HEK293 (cell line): ENCODE measurements at regions not wholly inside any gene's neighbourhood (a gene's known extent, or its start where the extent isn't known, plus 50 kb on each side); places are given as distances from the start of the nearest gene placed in this dataset.

Experiments used
- CTCF ChIA-PET: fragments of 350-600 bp; formaldehyde crosslinking; extraction: SDS; loops from one replicate; lab custom pipeline; 2021; ENCODE audit warnings: antibody characterized with exemption; lab: Yijun Ruan, JAX
- POLR2A ChIA-PET: fragments of 300-600 bp; formaldehyde crosslinking; extraction: SDS; loops from one replicate; lab custom pipeline; 2020; ENCODE audit warnings: antibody characterized with exemption, inconsistent platforms; lab: Yijun Ruan, JAX
- H3K27ac ChIP-seq: fragments of 200-500 bp; sonication (Bioruptor generic); 2 replicates; pipeline ENCODE4 v1.5.1; 2014; ENCODE audit warnings: low read depth, low read length, control low read depth, inconsistent platforms; ENCODE audit errors: extremely low read depth
- H3K36me3 ChIP-seq, 2 experiments: fragments of 200-500 bp in 1 of 2; sonication (Bioruptor generic) in 1 of 2; 1 replicate in 1 of 2; 2 replicates in 1 of 2; pipeline ENCODE4 v1.5.1; 2014 to 2017; ENCODE audit warnings: inconsistent platforms in 2 of 2, low read length in 2 of 2; ENCODE audit not compliant: control insufficient read depth in 2 of 2, insufficient read depth in 1 of 2
- H3K4me1 ChIP-seq: fragments of 200-500 bp; sonication (Bioruptor generic); 2 replicates; pipeline ENCODE4 v1.5.1; 2014; ENCODE audit warnings: mild to moderate bottlenecking, low read length, inconsistent platforms; ENCODE audit not compliant: control insufficient read depth, insufficient read depth
- H3K4me3 ChIP-seq: 2 replicates; pipeline ENCODE4 v1.5.1; 2011; ENCODE audit warnings: low read depth, mild to moderate bottlenecking, control low read depth, low read length, moderate library complexity
- H3K9me3 ChIP-seq: fragments of 200-500 bp; sonication (Bioruptor generic); 2 replicates; pipeline ENCODE4 v1.5.1; 2014; ENCODE audit warnings: low read depth, low read length, inconsistent platforms; ENCODE audit not compliant: control insufficient read depth, insufficient read depth
- KLF7 ChIP-seq: fragments of 450-650 bp; formaldehyde crosslinking; IDR thresholded peaks from 2 replicates; pipeline ENCODE4 v1.5.1; 2016; ENCODE audit warnings: missing biosample characterization, missing genetic modification characterization, borderline replicate concordance
- KLF9 ChIP-seq: fragments of 450-650 bp; formaldehyde crosslinking; IDR thresholded peaks from 2 replicates; pipeline ENCODE4 v1.5.1; 2016; ENCODE audit warnings: missing biosample characterization, missing genetic modification characterization, low read depth
- OSR2 ChIP-seq: fragments of 450-650 bp; formaldehyde crosslinking; IDR thresholded peaks from 2 replicates; pipeline ENCODE4 v1.5.1; 2016; ENCODE audit warnings: missing biosample characterization, missing genetic modification characterization
- REPIN1 ChIP-seq: fragments of 450-650 bp; formaldehyde crosslinking; IDR thresholded peaks from 2 replicates; pipeline ENCODE4 v1.5.1; 2017; ENCODE audit warnings: missing biosample characterization, missing genetic modification characterization, low read depth
- SCRT1 ChIP-seq: fragments of 450-650 bp; formaldehyde crosslinking; IDR thresholded peaks from 2 replicates; pipeline ENCODE4 v1.5.1; 2016; ENCODE audit warnings: missing biosample characterization, missing genetic modification characterization, borderline replicate concordance
- TRIM28 ChIP-seq: IDR thresholded peaks from 2 replicates; pipeline ENCODE4 v1.6.1; 2011; ENCODE audit warnings: low read length, control low read depth, borderline replicate concordance
- ZBTB8A ChIP-seq: fragments of 450-650 bp; formaldehyde crosslinking; IDR thresholded peaks from 2 replicates; pipeline ENCODE4 v1.5.1; 2016; ENCODE audit warnings: missing biosample characterization, missing genetic modification characterization
- ZFP69B ChIP-seq: fragments of 450-650 bp; formaldehyde crosslinking; IDR thresholded peaks from 2 replicates; pipeline ENCODE4 v1.5.1; 2016; ENCODE audit warnings: missing biosample characterization, missing genetic modification characterization
- ZNF140 ChIP-seq: fragments of 450-650 bp; formaldehyde crosslinking; IDR thresholded peaks from 2 replicates; pipeline ENCODE4 v1.5.1; 2016; ENCODE audit warnings: missing biosample characterization, missing genetic modification characterization
- ZNF146 ChIP-seq: fragments of 450-650 bp; formaldehyde crosslinking; IDR thresholded peaks from 2 replicates; pipeline ENCODE4 v1.5.1; 2016; ENCODE audit warnings: missing biosample characterization, missing genetic modification characterization
- ZNF184 ChIP-seq: fragments of 450-650 bp; IDR thresholded peaks from 2 replicates; pipeline ENCODE4 v1.5.1; 2018; ENCODE audit warnings: missing biosample characterization, mild to moderate bottlenecking, missing genetic modification characterization
- ZNF202 ChIP-seq: fragments of 450-650 bp; formaldehyde crosslinking; IDR thresholded peaks from 2 replicates; pipeline ENCODE4 v1.5.1; 2016; ENCODE audit warnings: missing biosample characterization, missing genetic modification characterization, borderline replicate concordance
- ZNF324 ChIP-seq: fragments of 450-650 bp; formaldehyde crosslinking; IDR thresholded peaks from 2 replicates; pipeline ENCODE4 v1.5.1; 2016; ENCODE audit warnings: missing biosample characterization, missing genetic modification characterization
- ZNF341 ChIP-seq: fragments of 450-650 bp; formaldehyde crosslinking; IDR thresholded peaks from 2 replicates; pipeline ENCODE4; 2016; ENCODE audit warnings: low read depth, missing biosample characterization, missing genetic modification characterization
- ZNF433 ChIP-seq: fragments of 450-650 bp; formaldehyde crosslinking; IDR thresholded peaks from 2 replicates; pipeline ENCODE4 v1.5.1; 2016; ENCODE audit warnings: missing biosample characterization, missing genetic modification characterization, low read depth
- ZNF473 ChIP-seq: fragments of 450-650 bp; formaldehyde crosslinking; IDR thresholded peaks from 2 replicates; pipeline ENCODE4 v1.5.1; 2017; ENCODE audit warnings: missing biosample characterization, missing genetic modification characterization
- ZNF544 ChIP-seq: fragments of 450-650 bp; formaldehyde crosslinking; IDR thresholded peaks from 2 replicates; pipeline ENCODE4 v1.5.0; 2017; ENCODE audit warnings: missing biosample characterization, missing genetic modification characterization
- ZNF548 ChIP-seq: fragments of 450-650 bp; formaldehyde crosslinking; IDR thresholded peaks from 2 replicates; pipeline ENCODE4 v1.5.1; 2016; ENCODE audit warnings: missing biosample characterization, missing genetic modification characterization
- ZNF560 ChIP-seq: fragments of 450-650 bp; formaldehyde crosslinking; IDR thresholded peaks from 2 replicates; pipeline ENCODE4 v1.5.1; 2017; ENCODE audit warnings: missing biosample characterization, missing genetic modification characterization, borderline replicate concordance
- ZNF610 ChIP-seq: fragments of 450-650 bp; formaldehyde crosslinking; IDR thresholded peaks from 2 replicates; pipeline ENCODE4 v1.5.1; 2016; ENCODE audit warnings: missing biosample characterization, missing genetic modification characterization, borderline replicate concordance
- ZNF776 ChIP-seq: fragments of 450-650 bp; formaldehyde crosslinking; IDR thresholded peaks from 2 replicates; pipeline ENCODE4 v1.5.0; 2017; ENCODE audit warnings: missing biosample characterization, missing genetic modification characterization, borderline replicate concordance
- ZNF785 ChIP-seq: fragments of 450-650 bp; formaldehyde crosslinking; IDR thresholded peaks from 2 replicates; pipeline ENCODE4 v1.5.1; 2016; ENCODE audit warnings: missing biosample characterization, missing genetic modification characterization
- TF ChIP-seq, protein P1 (sequence below): fragments of 450-650 bp; formaldehyde crosslinking; IDR thresholded peaks from 2 replicates; pipeline ENCODE4 v1.5.1; 2016; ENCODE audit warnings: missing biosample characterization, missing genetic modification characterization
- TF ChIP-seq, protein P2 (sequence below): fragments of 450-650 bp; formaldehyde crosslinking; IDR thresholded peaks from 2 replicates; pipeline ENCODE4 v1.5.1; 2016; ENCODE audit warnings: missing biosample characterization, missing genetic modification characterization
- TF ChIP-seq, protein P3 (sequence below): fragments of 450-650 bp; formaldehyde crosslinking; IDR thresholded peaks from 2 replicates; pipeline ENCODE4 v1.5.1; 2016; ENCODE audit warnings: missing biosample characterization, missing genetic modification characterization

DNA sequence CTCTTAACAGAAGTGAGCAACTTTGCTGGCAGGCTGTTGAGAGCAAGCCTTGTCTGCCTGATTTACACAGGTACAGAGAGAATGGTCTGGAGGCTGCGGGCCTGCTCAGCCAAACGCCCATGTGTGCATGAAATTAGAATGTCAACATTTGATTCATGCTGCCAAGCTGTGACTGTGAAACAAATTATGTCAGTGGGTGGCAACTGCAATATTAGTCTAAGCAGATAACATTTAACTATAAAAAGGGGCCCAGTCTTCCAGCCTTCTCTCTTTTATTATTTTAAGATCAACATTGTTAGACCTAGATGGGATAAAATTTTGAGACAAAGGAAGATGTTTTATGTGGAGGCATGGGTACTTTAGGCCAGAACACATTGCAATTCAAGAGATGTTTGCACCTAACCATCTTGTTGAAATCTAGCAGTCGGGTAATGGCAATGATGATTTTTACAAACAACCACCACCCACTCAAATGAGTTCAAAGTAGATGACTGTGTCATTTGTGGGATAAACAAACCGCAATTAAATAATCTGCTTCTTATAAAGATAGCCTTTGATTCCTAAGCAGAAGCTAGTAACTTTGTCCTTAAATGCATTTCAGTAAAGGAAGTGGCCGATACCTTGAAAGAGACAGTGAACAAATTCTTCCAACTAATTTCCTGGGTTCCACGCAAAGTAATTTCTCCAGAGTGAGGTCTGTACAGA is 70.2 kb downstream of the FOXB1 start (continued):
- TF ChIP-seq ZFP69B (tag by site-specific recombination) = no peak
- TF ChIP-seq, protein P1, sequence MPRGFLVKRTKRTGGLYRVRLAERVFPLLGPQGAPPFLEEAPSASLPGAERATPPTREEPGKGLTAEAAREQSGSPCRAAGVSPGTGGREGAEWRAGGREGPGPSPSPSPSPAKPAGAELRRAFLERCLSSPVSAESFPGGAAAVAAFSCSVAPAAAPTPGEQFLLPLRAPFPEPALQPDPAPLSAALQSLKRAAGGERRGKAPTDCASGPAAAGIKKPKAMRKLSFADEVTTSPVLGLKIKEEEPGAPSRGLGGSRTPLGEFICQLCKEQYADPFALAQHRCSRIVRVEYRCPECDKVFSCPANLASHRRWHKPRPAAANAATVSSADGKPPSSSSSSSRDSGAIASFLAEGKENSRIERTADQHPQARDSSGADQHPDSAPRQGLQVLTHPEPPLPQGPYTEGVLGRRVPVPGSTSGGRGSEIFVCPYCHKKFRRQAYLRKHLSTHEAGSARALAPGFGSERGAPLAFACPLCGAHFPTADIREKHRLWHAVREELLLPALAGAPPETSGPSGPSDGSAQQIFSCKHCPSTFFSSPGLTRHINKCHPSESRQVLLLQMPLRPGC (tag by site-specific recombination) = no peak
- TF ChIP-seq, protein P2, sequence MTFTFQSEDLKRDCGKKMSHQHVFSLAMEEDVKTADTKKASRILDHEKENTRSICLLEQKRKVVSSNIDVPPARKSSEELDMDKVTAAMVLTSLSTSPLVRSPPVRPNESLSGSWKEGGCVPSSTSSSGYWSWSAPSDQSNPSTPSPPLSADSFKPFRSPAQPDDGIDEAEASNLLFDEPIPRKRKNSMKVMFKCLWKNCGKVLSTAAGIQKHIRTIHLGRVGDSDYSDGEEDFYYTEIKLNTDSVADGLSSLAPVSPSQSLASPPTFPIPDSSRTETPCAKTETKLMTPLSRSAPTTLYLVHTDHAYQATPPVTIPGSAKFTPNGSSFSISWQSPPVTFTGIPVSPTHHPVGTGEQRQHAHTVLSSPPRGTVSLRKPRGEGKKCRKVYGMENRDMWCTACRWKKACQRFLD = no peak
- no peak for TF ChIP-seq SCRT1
- TF ChIP-seq, protein P3, sequence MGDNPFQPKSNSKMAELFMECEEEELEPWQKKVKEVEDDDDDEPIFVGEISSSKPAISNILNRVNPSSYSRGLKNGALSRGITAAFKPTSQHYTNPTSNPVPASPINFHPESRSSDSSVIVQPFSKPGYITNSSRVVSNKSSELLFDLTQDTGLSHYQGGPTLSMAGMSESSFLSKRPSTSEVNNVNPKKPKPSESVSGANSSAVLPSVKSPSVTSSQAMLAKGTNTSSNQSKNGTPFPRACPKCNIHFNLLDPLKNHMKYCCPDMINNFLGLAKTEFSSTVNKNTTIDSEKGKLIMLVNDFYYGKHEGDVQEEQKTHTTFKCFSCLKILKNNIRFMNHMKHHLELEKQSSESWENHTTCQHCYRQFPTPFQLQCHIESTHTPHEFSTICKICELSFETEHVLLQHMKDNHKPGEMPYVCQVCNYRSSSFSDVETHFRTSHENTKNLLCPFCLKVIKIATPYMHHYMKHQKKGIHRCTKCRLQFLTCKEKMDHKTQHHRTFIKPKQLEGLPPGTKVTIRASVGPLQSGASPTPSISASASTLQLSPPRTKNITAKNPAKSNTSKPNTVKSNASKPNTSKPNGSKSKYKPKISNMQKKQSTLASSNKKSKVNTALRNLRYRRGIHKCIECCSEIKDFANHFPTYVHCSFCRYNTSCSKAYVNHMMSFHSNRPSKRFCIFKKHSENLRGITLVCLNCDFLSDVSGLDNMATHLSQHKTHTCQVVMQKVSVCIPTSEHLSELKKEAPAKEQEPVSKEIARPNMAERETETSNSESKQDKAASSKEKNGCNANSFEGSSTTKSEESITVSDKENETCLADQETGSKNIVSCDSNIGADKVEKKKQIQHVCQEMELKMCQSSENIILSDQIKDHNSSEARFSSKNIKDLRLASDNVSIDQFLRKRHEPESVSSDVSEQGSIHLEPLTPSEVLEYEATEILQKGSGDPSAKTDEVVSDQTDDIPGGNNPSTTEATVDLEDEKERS = no peak
- no peak for TF ChIP-seq ZNF473 (tag by site-specific recombination)
- TF ChIP-seq KLF9 = no peak
- TF ChIP-seq ZNF610 (tag by site-specific recombination) = peak; percentile 33; the same call in 1 of the 2 replicates

DNA sequence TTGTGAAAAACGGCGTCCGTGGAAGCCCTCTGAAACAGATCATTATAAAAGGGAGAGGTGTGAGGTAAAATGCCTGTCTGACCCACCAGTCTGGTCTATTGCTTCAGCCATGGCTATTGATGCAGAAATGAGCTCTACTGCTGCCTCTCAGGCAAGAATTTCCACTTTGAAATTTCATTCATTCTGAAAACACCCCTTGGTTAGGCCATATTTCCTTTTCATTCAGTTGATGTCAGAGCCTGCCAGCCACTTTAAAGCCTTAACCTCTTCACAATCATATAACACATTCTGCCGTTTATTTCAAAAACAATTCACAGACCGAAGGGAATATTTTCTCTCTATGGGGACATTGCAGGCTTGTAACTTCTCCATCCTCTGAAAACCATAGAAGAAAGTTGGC is 71.9 kb downstream of the FOXB1 start:
- H3K27ac ChIP-seq = no peak overlapping the region
- no peaks in the 10 kb centered on the region for H3K9me3 ChIP-seq
- no peak overlapping the region for H3K4me3 ChIP-seq
- peaks cover 9% of the 10 kb centered on the region for H3K4me1 ChIP-seq
- CTCF ChIA-PET = no interaction called here
- POLR2A ChIA-PET = no interaction called here
- no peak for TF ChIP-seq ZNF433
- TF ChIP-seq KLF7 (tag by site-specific recombination) = no peak
- TF ChIP-seq ZNF776 = no peak
- no peaks in the 10 kb centered on the region for H3K36me3 ChIP-seq

DNA sequence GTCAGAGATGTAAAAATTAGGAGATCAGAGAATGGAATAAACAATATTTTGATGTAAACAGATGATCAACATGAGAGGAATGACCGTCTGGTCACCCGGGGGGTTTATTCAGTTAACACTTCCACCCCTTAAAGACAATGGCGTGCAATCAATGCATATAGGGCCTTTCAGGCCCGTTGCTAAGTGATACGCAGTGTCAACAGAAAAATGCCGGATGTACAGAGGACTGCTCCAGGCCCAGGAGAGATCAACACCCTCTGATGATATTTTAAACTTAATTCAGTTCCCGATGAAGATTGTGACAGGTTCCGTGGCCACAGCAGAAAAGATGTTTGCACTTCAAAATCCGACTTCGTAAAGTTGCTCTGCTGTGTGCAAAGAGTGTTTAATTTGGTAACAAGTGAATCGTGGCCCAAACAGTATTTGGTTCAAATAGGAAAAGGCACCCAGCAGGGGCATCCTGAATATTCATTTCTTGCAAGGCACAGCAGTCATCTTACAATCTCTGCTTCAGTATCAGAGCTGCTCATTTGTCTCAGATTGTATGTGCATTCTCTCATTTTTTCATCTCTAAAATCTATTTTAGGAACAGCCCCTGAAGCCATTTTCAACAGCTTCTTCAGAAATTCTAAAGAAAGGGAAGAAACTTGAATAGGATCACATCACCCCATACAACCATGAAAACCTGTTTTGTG is 72.6 kb downstream of the FOXB1 start:
- CTCF ChIA-PET = no interaction called here
- POLR2A ChIA-PET = no interaction called here
- Histone ChIP-seq H3K9me3 (no peaks in the 10 kb centered on the region), H3K27ac (no peak overlapping the region), H3K4me1 (peaks cover 9% of the 10 kb centered on the region), H3K36me3 (no peaks in the 10 kb centered on the region), H3K4me3 (no peak overlapping the region)
- TF ChIP-seq ZNF341 (tag by site-specific recombination) (no peak), ZBTB8A (tag by site-specific recombination) (no peak), ZNF140 (tag by site-specific recombination) (no peak), TRIM28 (no peak), ZNF202 (no peak), ZNF324 (tag by site-specific recombination) (no peak), ZNF544 (tag by site-specific recombination) (no peak), REPIN1 (tag by site-specific recombination) (no peak), ZNF776 (no peak), ZNF433 (no peak), ZNF146 (tag by site-specific recombination) (no peak), OSR2 (tag by site-specific recombination) (no peak), ZNF560 (tag by site-specific recombination) (no peak), ZNF785 (no peak), ZNF548 (tag by site-specific recombination) (no peak), ZNF184 (tag by site-specific recombination) (no peak)
